Keratinocyte (primary cell): ENCODE measurements at regions not wholly inside any gene's neighbourhood (a gene's known extent, or its start where the extent isn't known, plus 50 kb on each side); places are given as distances from the start of the nearest gene placed in this dataset.

Source experiments
- DNase-seq: peaks from one replicate; pipeline ENCODE4 v3.0.0-alpha.2; 2011; ENCODE audit warnings: low read depth, missing footprints, low spot score
- FAIRE-seq: peaks from 2 replicates; lab custom pipeline; 2011; peaks lifted over from hg19 to GRCh38; lab: Jason Lieb, UNC
- H2AFZ ChIP-seq: 2 replicates; pipeline ENCODE4 v1.6.0; 2012; ENCODE audit warnings: low read length, control low read depth, inconsistent platforms; ENCODE audit not compliant: control insufficient read depth
- H3K27ac ChIP-seq: 2 replicates; pipeline ENCODE4 v1.5.1; 2011; ENCODE audit warnings: low read length; ENCODE audit not compliant: control insufficient read depth, insufficient read depth
- H3K27me3 ChIP-seq: 3 replicates; pipeline ENCODE4 v1.6.0; 2011; ENCODE audit warnings: low read length; ENCODE audit not compliant: control insufficient read depth, insufficient read depth; ENCODE audit errors: extremely low read depth
- H3K36me3 ChIP-seq, 2 experiments: 2 replicates in 1 of 2; 3 replicates in 1 of 2; pipeline ENCODE4 v1.5.1; 2011; ENCODE audit warnings: low read length in 2 of 2, mild to moderate bottlenecking in 1 of 2; ENCODE audit not compliant: control insufficient read depth in 2 of 2, insufficient read depth in 2 of 2; ENCODE audit errors: extremely low read depth in 1 of 2
- H3K4me1 ChIP-seq: 3 replicates; pipeline ENCODE4 v1.5.1; 2011; ENCODE audit warnings: low read length; ENCODE audit not compliant: control insufficient read depth, insufficient read depth; ENCODE audit errors: extremely low read depth
- H3K4me2 ChIP-seq: 3 replicates; pipeline ENCODE4 v1.6.0; 2011; ENCODE audit warnings: low read depth, low read length; ENCODE audit not compliant: control insufficient read depth, insufficient read depth; ENCODE audit errors: extremely low read depth
- H3K4me3 ChIP-seq, 3 experiments: fragments of 200-600 bp in 1 of 3; sonication (generic) in 1 of 3; 2 replicates in 2 of 3; 3 replicates in 1 of 3; pipeline ENCODE4 v1.5.1; 2011 to 2016; ENCODE audit warnings: low read length in 3 of 3, mild to moderate bottlenecking in 3 of 3, control low read depth in 2 of 3, inconsistent platforms in 1 of 3, low read depth in 1 of 3, mixed read lengths in 1 of 3, mixed run types in 1 of 3, moderate library complexity in 1 of 3; ENCODE audit not compliant: control insufficient read depth in 2 of 3, insufficient read depth in 2 of 3; ENCODE audit errors: extremely low read depth in 1 of 3
- H3K79me2 ChIP-seq: 2 replicates; pipeline ENCODE4 v1.6.0; 2012; ENCODE audit warnings: low read length; ENCODE audit not compliant: control insufficient read depth, insufficient read depth
- H3K9ac ChIP-seq: 3 replicates; pipeline ENCODE4 v1.6.0; 2011; ENCODE audit warnings: low read length; ENCODE audit not compliant: control insufficient read depth, insufficient read depth; ENCODE audit errors: extremely low read depth
- H3K9me1 ChIP-seq: 3 replicates; pipeline ENCODE4 v1.6.0; 2011; ENCODE audit warnings: low read length; ENCODE audit not compliant: control insufficient read depth, insufficient read depth; ENCODE audit errors: extremely low read depth
- H3K9me3 ChIP-seq: 2 replicates; pipeline ENCODE4 v1.5.1; 2012; ENCODE audit warnings: low read depth, low read length; ENCODE audit not compliant: control insufficient read depth
- H4K20me1 ChIP-seq: 3 replicates; pipeline ENCODE4 v1.6.0; 2011; ENCODE audit warnings: low read length; ENCODE audit not compliant: control insufficient read depth, insufficient read depth; ENCODE audit errors: extremely low read depth
- CTCF ChIP-seq, 3 experiments: IDR thresholded peaks in 1 of 3; conservative IDR thresholded peaks in 1 of 3; optimal IDR thresholded peaks in 1 of 3; 2 replicates in 2 of 3; 3 replicates in 1 of 3; pipeline versions ENCODE3 to v1.5.1; 2011; ENCODE audit warnings: low read length in 3 of 3, mild to moderate bottlenecking in 3 of 3, moderate library complexity in 2 of 3, control low read depth in 1 of 3, inconsistent platforms in 1 of 3; ENCODE audit not compliant: insufficient read depth in 2 of 3; ENCODE audit errors: extremely low read depth in 1 of 3
- EZH2 ChIP-seq: IDR thresholded peaks from one replicate; pipeline ENCODE4 v1.6.1; 2012; ENCODE audit warnings: inconsistent platforms, mild to moderate bottlenecking, low read length, moderate library complexity
- dilution Hi-C: fragments of 300-500 bp; cut with MboI; formaldehyde crosslinking; loops from one replicate; pipeline ENCODE4 v1.7.0; 2020; ENCODE audit warnings: low sequenced_read_pairs; ENCODE audit not compliant: extremely low pct_ligation_motif_present

GRCh38 chr14:98010784-98011183 lies 1213.6 kb downstream of the VRK1 start:
- no peak overlapping the region for H3K9ac ChIP-seq
- dilution Hi-C loops = no loop called here
- H3K9me1 ChIP-seq = no peaks in the 10 kb centered on the region
- H3K36me3 ChIP-seq = no peaks in the 10 kb centered on the region
- H3K9me3 ChIP-seq = no peaks in the 10 kb centered on the region
- H3K4me3 ChIP-seq = no peak overlapping the region
- H3K4me1 ChIP-seq = no peaks in the 10 kb centered on the region
- H3K27ac ChIP-seq = no peak overlapping the region
- FAIRE-seq = no peak
- no peaks in the 10 kb centered on the region for H3K79me2 ChIP-seq
- no peak for DNase-seq
- TF ChIP-seq CTCF (optimal IDR thresholded peaks at IDR 0.05 in 1 of 3, IDR thresholded peaks at IDR 0.05 in 1 of 3, conservative IDR thresholded peaks at IDR 0.05 in 1 of 3; ENCODE audit: extremely low read depth in 1 of 3, insufficient read depth in 2 of 3, low read length in 3 of 3) (no peak), EZH2 (no peak)
- H2AFZ ChIP-seq = no peak overlapping the region
- H3K27me3 ChIP-seq = no peaks in the 10 kb centered on the region
- H4K20me1 ChIP-seq = no peaks in the 10 kb centered on the region
- H3K4me2 ChIP-seq = no peak overlapping the region

- H3K27ac ChIP-seq = no peak overlapping the region
- H2AFZ ChIP-seq = no peak overlapping the region
- no peaks in the 10 kb centered on the region for H3K9me1 ChIP-seq
- DNase-seq (no peak), FAIRE-seq (no peak)
- H3K4me3 ChIP-seq = no peak overlapping the region
- H3K4me2 ChIP-seq = no peak overlapping the region
- no peaks in the 10 kb centered on the region for H3K9me3 ChIP-seq
- H3K79me2 ChIP-seq = no peaks in the 10 kb centered on the region
- no peaks in the 10 kb centered on the region for H4K20me1 ChIP-seq
- no peaks in the 10 kb centered on the region for H3K4me1 ChIP-seq
- dilution Hi-C loops = no loop called here
- TF ChIP-seq CTCF (optimal IDR thresholded peaks at IDR 0.05 in 1 of 3, IDR thresholded peaks at IDR 0.05 in 1 of 3, conservative IDR thresholded peaks at IDR 0.05 in 1 of 3; ENCODE audit: extremely low read depth in 1 of 3, insufficient read depth in 2 of 3, low read length in 3 of 3) (no peak), EZH2 (no peak)
- no peak overlapping the region for H3K9ac ChIP-seq
- no peaks in the 10 kb centered on the region for H3K27me3 ChIP-seq
- no peaks in the 10 kb centered on the region for H3K36me3 ChIP-seq
These were observed 1217.9 kb downstream of the VRK1 start for GRCh38 chr14:98014851-98015615.
